ENCODE measurements at regions not wholly inside any gene's neighbourhood (a gene's known extent, or its start where the extent isn't known, plus 50 kb on each side); places are given as distances from the start of the nearest gene placed in this dataset.

DNA sequence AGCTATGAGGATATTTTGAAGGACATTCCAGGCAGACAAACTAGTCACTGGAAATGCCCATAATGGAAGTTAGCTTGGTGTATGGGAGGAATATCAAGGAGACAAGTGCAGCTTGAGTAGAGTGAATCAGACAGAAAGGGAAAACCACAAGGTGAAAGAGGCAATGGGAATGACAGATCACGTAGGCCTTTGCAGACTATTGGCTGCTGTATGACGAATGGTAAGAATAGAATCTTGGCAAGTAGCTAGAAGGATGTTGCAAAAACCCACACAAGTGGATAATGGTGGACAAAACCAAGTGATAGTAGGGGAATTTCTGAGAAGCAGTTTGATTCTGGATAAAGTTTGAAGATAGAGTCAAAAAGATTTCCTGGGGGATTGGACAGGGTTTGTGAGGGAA, 196.9 kb upstream of the NOVA1 start:
- TF ChIP-seq SP1 (IDR thresholded peaks at IDR 0.05) (no peak), LEF1 (IDR thresholded peaks at IDR 0.05; ENCODE audit: borderline replicate concordance) (no peak), L3MBTL2 (conservative IDR thresholded peaks at IDR 0.05) (no peak), HDGF (IDR thresholded peaks at IDR 0.05; ENCODE audit: borderline replicate concordance) (no peak), FOXM1 (IDR thresholded peaks at IDR 0.05; ENCODE audit: borderline replicate concordance) (no peak), SUZ12 (IDR thresholded peaks at IDR 0.05) (no peak), ZNF384 (IDR thresholded peaks at IDR 0.05) (no peak), BHLHE40 (IDR thresholded peaks at IDR 0.05; ENCODE audit: borderline replicate concordance) (no peak)
- TF ChIP-seq, protein P1, sequence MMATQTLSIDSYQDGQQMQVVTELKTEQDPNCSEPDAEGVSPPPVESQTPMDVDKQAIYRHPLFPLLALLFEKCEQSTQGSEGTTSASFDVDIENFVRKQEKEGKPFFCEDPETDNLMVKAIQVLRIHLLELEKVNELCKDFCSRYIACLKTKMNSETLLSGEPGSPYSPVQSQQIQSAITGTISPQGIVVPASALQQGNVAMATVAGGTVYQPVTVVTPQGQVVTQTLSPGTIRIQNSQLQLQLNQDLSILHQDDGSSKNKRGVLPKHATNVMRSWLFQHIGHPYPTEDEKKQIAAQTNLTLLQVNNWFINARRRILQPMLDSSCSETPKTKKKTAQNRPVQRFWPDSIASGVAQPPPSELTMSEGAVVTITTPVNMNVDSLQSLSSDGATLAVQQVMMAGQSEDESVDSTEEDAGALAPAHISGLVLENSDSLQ (IDR thresholded peaks at IDR 0.05): no peak

Data from HEK293T (cell line).